Type B pancreatic cell (in vitro differentiated cells): ENCODE measurements at regions not wholly inside any gene's neighbourhood (a gene's known extent, or its start where the extent isn't known, plus 50 kb on each side); places are given as distances from the start of the nearest gene placed in this dataset.

Experiments
- DNase-seq: peaks from one replicate; pipeline ENCODE4 v3.0.0; 2021; ENCODE audit warnings: mixed read lengths; ENCODE audit not compliant: unreplicated experiment; ENCODE audit errors: extremely low spot score
- H3K27ac Mint-ChIP-seq: 2 replicates; pipeline ENCODE4 v1.8.0; 2021; ENCODE audit warnings: mild to moderate bottlenecking, mixed read lengths
- H3K27me3 Mint-ChIP-seq: 2 replicates; pipeline ENCODE4 v1.8.0; 2021; ENCODE audit warnings: mixed read lengths
- H3K36me3 Mint-ChIP-seq: 2 replicates; pipeline ENCODE4 v1.8.0; 2021; ENCODE audit warnings: mixed read lengths
- H3K4me1 Mint-ChIP-seq: one replicate; pipeline ENCODE4 v1.8.0; 2021; ENCODE audit warnings: mixed read lengths; ENCODE audit not compliant: unreplicated experiment
- H3K4me3 Mint-ChIP-seq: 2 replicates; pipeline ENCODE4 v1.8.0; 2021; ENCODE audit warnings: mild to moderate bottlenecking, mixed read lengths
- H3K9me3 Mint-ChIP-seq: 2 replicates; pipeline ENCODE4 v1.8.0; 2021; ENCODE audit warnings: mixed read lengths
- CTCF ChIP-seq: fragments of 200-600 bp; sonication (generic); conservative IDR thresholded peaks from 2 replicates; pipeline ENCODE4 v1.5.0; 2021; ENCODE audit warnings: antibody characterized with exemption, mild to moderate bottlenecking

- no peak for DNase-seq
- TF ChIP-seq CTCF, result no peak
- H3K4me3 Mint-ChIP-seq, result no peak overlapping the region
Measured at GRCh38 chr10:84700668-84701369, 372.4 kb downstream of the CCSER2 start.

GRCh38 chr10:84701370-84701720, 373.0 kb downstream of the CCSER2 start:
- no peak for TF ChIP-seq CTCF
- no peaks in the 10 kb centered on the region for H3K9me3 Mint-ChIP-seq
- no peak for DNase-seq
- no peaks in the 10 kb centered on the region for H3K4me1 Mint-ChIP-seq
- no peaks in the 10 kb centered on the region for H3K36me3 Mint-ChIP-seq
- no peak overlapping the region for H3K4me3 Mint-ChIP-seq
- H3K27me3 Mint-ChIP-seq, result peaks cover 6% of the 10 kb centered on the region
- no peak overlapping the region for H3K27ac Mint-ChIP-seq

More at GRCh38 chr10:84700668-84701369, 372.4 kb downstream of the CCSER2 start:
- Mint-ChIP-seq H3K36me3 (no peaks in the 10 kb centered on the region), H3K9me3 (no peaks in the 10 kb centered on the region), H3K4me1 (no peaks in the 10 kb centered on the region), H3K27me3 (peaks cover 6% of the 10 kb centered on the region), H3K27ac (no peak overlapping the region)

- DNase-seq, result no peak
- Mint-ChIP-seq H3K27me3 (peaks cover 3% of the 10 kb centered on the region), H3K9me3 (no peaks in the 10 kb centered on the region), H3K27ac (no peak overlapping the region), H3K36me3 (no peaks in the 10 kb centered on the region), H3K4me1 (no peaks in the 10 kb centered on the region), H3K4me3 (no peak overlapping the region)
- TF ChIP-seq CTCF, result no peak
Measured at GRCh38 chr10:84704101-84704500, 375.7 kb downstream of the CCSER2 start.

GRCh38 chr10:84706431-84706830, 378.0 kb downstream of the CCSER2 start:
- Mint-ChIP-seq H3K4me3 (no peak overlapping the region), H3K4me1 (no peaks in the 10 kb centered on the region), H3K27me3 (peaks cover 16% of the 10 kb centered on the region), H3K36me3 (no peaks in the 10 kb centered on the region), H3K27ac (no peak overlapping the region), H3K9me3 (no peaks in the 10 kb centered on the region)
- TF ChIP-seq CTCF, result no peak
- DNase-seq, result no peak

- peaks cover 13% of the 10 kb centered on the region for H3K27me3 Mint-ChIP-seq
- H3K4me3 Mint-ChIP-seq, result no peak overlapping the region
- H3K36me3 Mint-ChIP-seq, result no peaks in the 10 kb centered on the region
- DNase-seq, result no peak
- H3K4me1 Mint-ChIP-seq, result no peaks in the 10 kb centered on the region
- no peak overlapping the region for H3K27ac Mint-ChIP-seq
- no peak for TF ChIP-seq CTCF
- no peaks in the 10 kb centered on the region for H3K9me3 Mint-ChIP-seq
Measured at GRCh38 chr10:84706875-84707274, 378.5 kb downstream of the CCSER2 start.
